PC-3 (cell line): ENCODE measurements at regions not wholly inside any gene's neighbourhood (a gene's known extent, or its start where the extent isn't known, plus 50 kb on each side); places are given as distances from the start of the nearest gene placed in this dataset.

ENCODE experiments used
- ATAC-seq: fragments of 200-7000 bp; cut with Tn5 transposase; 2 replicates; pipeline ENCODE4 v1.9.1; 2020; ENCODE audit warnings: mild to moderate bottlenecking, moderate library complexity
- BruUV-seq: library from RNA; stranded (reverse); fragments of 400-500 nt; replicated peaks from 2 replicates; lab custom pipeline; 2021; lab: Mats Ljungman, UMichigan
- CTCF ChIA-PET: fragments of 300-600 bp; sonication (Branson Sonifier 250); formaldehyde crosslinking; loops from one replicate; lab custom pipeline; 2022; ENCODE audit warnings: antibody characterized with exemption; lab: Charles Lee
- POLR2A ChIA-PET: fragments of 300-600 bp; sonication (Branson Sonifier 250); formaldehyde crosslinking; loops from one replicate; lab custom pipeline; 2022; ENCODE audit warnings: antibody characterized with exemption; ENCODE audit not compliant: unreplicated experiment; lab: Charles Lee
- DNase-seq: peaks from one replicate; pipeline ENCODE4 v3.0.0-alpha.2; 2015
- H2AFZ ChIP-seq: fragments of 300-600 bp; sonication (generic); 2 replicates; pipeline ENCODE4 v1.6.0; 2016; ENCODE audit warnings: antibody characterized with exemption, low read length
- H3F3A ChIP-seq: fragments of 300-600 bp; sonication (generic); one replicate; pipeline ENCODE4 v1.6.0; 2017; ENCODE audit warnings: antibody characterized with exemption, low read length, control low read depth, mild to moderate bottlenecking; ENCODE audit not compliant: unreplicated experiment
- H3K27ac ChIP-seq: fragments of 300-600 bp; sonication (generic); 2 replicates; pipeline ENCODE4 v1.5.1; 2016; ENCODE audit warnings: mild to moderate bottlenecking, low read length
- H3K27me3 ChIP-seq: fragments of 300-600 bp; sonication (generic); 2 replicates; pipeline ENCODE4 v1.6.1; 2016; ENCODE audit warnings: low read length, mixed read lengths
- H3K36me3 ChIP-seq: fragments of 300-600 bp; sonication (generic); 2 replicates; pipeline ENCODE4 v1.6.1; 2016; ENCODE audit warnings: low read depth, mixed run types, low read length, mixed read lengths
- H3K4me1 ChIP-seq: fragments of 300-600 bp; sonication (generic); 2 replicates; pipeline ENCODE4 v1.5.1; 2016; ENCODE audit warnings: low read length; ENCODE audit not compliant: insufficient read depth
- H3K4me2 ChIP-seq: fragments of 300-600 bp; sonication (generic); 2 replicates; pipeline ENCODE4 v1.6.0; 2016; ENCODE audit warnings: low read length
- H3K4me3 ChIP-seq: fragments of 300-600 bp; sonication (generic); 2 replicates; pipeline ENCODE4 v1.5.1; 2016; ENCODE audit warnings: mild to moderate bottlenecking, low read length, mixed read lengths
- H3K79me2 ChIP-seq: fragments of 300-600 bp; sonication (generic); 2 replicates; pipeline ENCODE4 v1.6.1; 2017; ENCODE audit warnings: low read length, mixed read lengths
- H3K9ac ChIP-seq: fragments of 300-600 bp; sonication (generic); 2 replicates; pipeline ENCODE4 v1.6.0; 2016; ENCODE audit warnings: mild to moderate bottlenecking, low read length
- H3K9me2 ChIP-seq: fragments of 300-600 bp; sonication (generic); replicated peaks from 2 replicates; pipeline ENCODE4 v1.6.1; 2016; ENCODE audit warnings: mixed run types, low read length, mixed read lengths
- H3K9me3 ChIP-seq: fragments of 300-600 bp; sonication (generic); 2 replicates; pipeline ENCODE4 v1.6.1; 2016; ENCODE audit warnings: low read length, mixed read lengths
- H4K20me1 ChIP-seq: fragments of 300-600 bp; sonication (generic); 2 replicates; pipeline ENCODE4 v1.6.1; 2016; ENCODE audit warnings: low read length, mixed read lengths
- EZH2 ChIP-seq: fragments of 300-600 bp; sonication (generic); IDR thresholded peaks from one replicate; pipeline ENCODE4 v1.6.1; 2017; ENCODE audit warnings: antibody characterized with exemption, mild to moderate bottlenecking, low read length; ENCODE audit not compliant: unreplicated experiment
- EZH2phosphoT487 ChIP-seq: fragments of 300-600 bp; sonication (generic); IDR thresholded peaks from 2 replicates; pipeline ENCODE4 v1.6.1; 2018; ENCODE audit warnings: mild to moderate bottlenecking, antibody characterized with exemption, low read length, borderline replicate concordance
- intact Hi-C: fragments of 100-400 bp; cut with micrococcal nuclease; formaldehyde crosslinking; loops from 2 replicates; pipeline ENCODE4 v1.9.0; 2023
- TF ChIP-seq, protein P1 (sequence below): fragments of 300-600 bp; sonication (generic); conservative IDR thresholded peaks from 2 replicates; pipeline ENCODE4 v1.5.1; 2017; ENCODE audit warnings: antibody characterized with exemption, low read depth, mild to moderate bottlenecking, low read length

DNA sequence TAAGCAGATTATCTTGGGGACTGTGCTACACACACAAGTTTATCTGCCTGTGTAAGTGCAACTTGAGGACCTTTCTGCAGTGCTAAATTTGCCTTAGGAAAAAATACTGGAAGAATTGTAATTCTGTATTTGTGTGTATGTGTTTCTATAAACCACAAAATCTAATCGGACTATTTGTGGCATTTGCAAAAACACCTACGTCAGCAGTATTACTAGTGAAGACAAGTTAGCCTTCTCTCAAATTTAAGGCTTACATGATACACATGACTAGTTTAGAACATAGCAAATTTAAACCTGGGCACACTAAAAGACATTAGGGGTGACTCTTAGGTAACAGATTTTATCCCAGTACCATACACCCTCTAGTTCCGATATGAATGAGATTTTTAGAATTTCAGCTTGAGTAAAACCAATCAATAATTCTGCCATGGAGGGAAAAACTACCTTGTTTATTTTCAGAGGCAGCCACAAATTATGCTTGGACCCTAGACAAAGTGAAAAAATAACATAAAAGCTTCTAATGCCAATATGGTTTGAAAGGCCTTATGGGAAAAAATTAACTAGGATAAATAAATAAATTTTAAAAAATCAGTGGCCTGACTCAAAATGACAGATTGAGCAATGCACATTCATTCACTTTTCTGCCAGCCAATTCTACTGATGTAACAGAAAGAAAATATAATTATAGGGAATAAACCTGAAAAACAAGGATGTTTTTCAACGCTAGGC, 176.4 kb downstream of the SNCA start:
- no peak for ATAC-seq
- no peaks in the 10 kb centered on the region for H3K79me2 ChIP-seq
- no peak for DNase-seq
- H3K36me3 ChIP-seq, result no peaks in the 10 kb centered on the region
- H3K4me2 ChIP-seq, result no peak overlapping the region
- no peak overlapping the region for H3K9ac ChIP-seq
- no peaks in the 10 kb centered on the region for H3K4me1 ChIP-seq
- H3K9me2 ChIP-seq, result no peaks in the 10 kb centered on the region
- H3K27me3 ChIP-seq, result peaks cover 28% of the 10 kb centered on the region
- TF ChIP-seq, protein P1, sequence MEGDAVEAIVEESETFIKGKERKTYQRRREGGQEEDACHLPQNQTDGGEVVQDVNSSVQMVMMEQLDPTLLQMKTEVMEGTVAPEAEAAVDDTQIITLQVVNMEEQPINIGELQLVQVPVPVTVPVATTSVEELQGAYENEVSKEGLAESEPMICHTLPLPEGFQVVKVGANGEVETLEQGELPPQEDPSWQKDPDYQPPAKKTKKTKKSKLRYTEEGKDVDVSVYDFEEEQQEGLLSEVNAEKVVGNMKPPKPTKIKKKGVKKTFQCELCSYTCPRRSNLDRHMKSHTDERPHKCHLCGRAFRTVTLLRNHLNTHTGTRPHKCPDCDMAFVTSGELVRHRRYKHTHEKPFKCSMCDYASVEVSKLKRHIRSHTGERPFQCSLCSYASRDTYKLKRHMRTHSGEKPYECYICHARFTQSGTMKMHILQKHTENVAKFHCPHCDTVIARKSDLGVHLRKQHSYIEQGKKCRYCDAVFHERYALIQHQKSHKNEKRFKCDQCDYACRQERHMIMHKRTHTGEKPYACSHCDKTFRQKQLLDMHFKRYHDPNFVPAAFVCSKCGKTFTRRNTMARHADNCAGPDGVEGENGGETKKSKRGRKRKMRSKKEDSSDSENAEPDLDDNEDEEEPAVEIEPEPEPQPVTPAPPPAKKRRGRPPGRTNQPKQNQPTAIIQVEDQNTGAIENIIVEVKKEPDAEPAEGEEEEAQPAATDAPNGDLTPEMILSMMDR, result no peak
- TF ChIP-seq EZH2 (no peak), EZH2phosphoT487 (no peak)
- no peak overlapping the region for H3K27ac ChIP-seq
- H2AFZ ChIP-seq, result no peak overlapping the region
- no peak overlapping the region for H3K4me3 ChIP-seq
- no peaks in the 10 kb centered on the region for H3K9me3 ChIP-seq
- ChIA-PET POLR2A (no interaction called here), CTCF (no interaction called here)
- BruUV-seq, result no TSS peak
- no peaks in the 10 kb centered on the region for H4K20me1 ChIP-seq
- intact Hi-C loops, result no loop called here
- H3F3A ChIP-seq, result no peaks in the 10 kb centered on the region

GRCh38 chr4:89658701-89659024, 178.3 kb downstream of the SNCA start:
- CTCF ChIA-PET, result no interaction called here
- Histone ChIP-seq H3K27ac (no peak overlapping the region), H4K20me1 (no peaks in the 10 kb centered on the region), H3K4me2 (no peak overlapping the region), H2AFZ (no peak overlapping the region), H3K36me3 (no peaks in the 10 kb centered on the region), H3K9me3 (no peaks in the 10 kb centered on the region), H3K9ac (no peak overlapping the region), H3K79me2 (no peaks in the 10 kb centered on the region), H3K4me1 (no peaks in the 10 kb centered on the region), H3K9me2 (no peaks in the 10 kb centered on the region), H3F3A (no peaks in the 10 kb centered on the region), H3K4me3 (no peak overlapping the region), H3K27me3 (peaks cover 31% of the 10 kb centered on the region)
- POLR2A ChIA-PET, result no interaction called here
- no peak for TF ChIP-seq EZH2
- TF ChIP-seq EZH2phosphoT487, result no peak
- TF ChIP-seq, protein P1, result no peak
- no TSS peak for BruUV-seq
- ATAC-seq, result no peak
- intact Hi-C loops, result loop anchor here (5.0 kb wide), 2 partner anchors 144 to 209 kb away; no protein-coding TSS in a partner anchor
- DNase-seq, result no peak

DNA sequence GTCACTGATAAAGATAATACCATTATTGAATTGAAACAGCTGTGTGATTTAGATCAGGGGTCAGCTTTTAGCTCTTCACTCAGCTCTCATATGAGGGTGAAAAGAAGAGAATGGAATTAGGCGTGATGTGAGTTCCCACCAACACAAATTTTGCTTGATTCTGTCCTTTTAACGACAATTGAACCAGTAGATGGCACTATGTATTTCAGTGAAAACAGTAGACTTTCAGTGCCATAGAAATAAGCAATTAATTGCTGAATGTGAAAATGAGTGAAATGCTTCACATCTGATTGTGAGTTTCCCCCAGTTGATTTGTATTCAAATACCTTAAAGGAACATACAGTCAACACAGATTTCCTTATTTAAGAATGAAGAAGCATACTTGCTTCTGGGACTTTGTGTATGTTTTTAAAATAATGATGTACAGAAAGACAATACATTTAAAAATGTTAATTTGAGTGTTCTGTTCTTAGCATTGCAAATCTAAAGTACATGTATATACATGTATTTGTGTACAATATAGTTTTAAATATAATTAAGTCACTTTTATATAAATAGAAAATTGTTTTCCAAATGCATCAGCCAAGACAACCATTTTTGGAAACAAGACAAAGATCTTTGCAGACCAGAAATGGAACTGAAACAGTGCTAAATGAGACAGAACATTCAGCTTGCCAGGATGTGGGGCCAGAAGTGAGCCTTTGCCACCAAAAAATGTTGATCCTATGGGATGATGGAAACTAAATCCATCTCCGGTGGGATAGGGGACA, 178.8 kb downstream of the SNCA start:
- H3K4me3 ChIP-seq, result no peak overlapping the region
- no peaks in the 10 kb centered on the region for H3K9me2 ChIP-seq
- H3K79me2 ChIP-seq, result no peaks in the 10 kb centered on the region
- ATAC-seq, result no peak; the same call in 1 of the 2 replicates
- H3K27ac ChIP-seq, result no peak overlapping the region
- no TSS peak for BruUV-seq
- no peaks in the 10 kb centered on the region for H3K4me1 ChIP-seq
- DNase-seq, result peak; percentile 29
- no peaks in the 10 kb centered on the region for H3K36me3 ChIP-seq
- TF ChIP-seq, protein P1, result peak; percentile 52; the same call in 1 of the 2 replicates
- no peak for TF ChIP-seq EZH2
- ChIA-PET POLR2A (no interaction called here), CTCF (no interaction called here)
- H3F3A ChIP-seq, result no peaks in the 10 kb centered on the region
- no peak overlapping the region for H3K9ac ChIP-seq
- no peaks in the 10 kb centered on the region for H4K20me1 ChIP-seq
- H3K27me3 ChIP-seq, result peaks cover 31% of the 10 kb centered on the region
- intact Hi-C loops, result loop anchor here (2.0 to 5.0 kb wide), 3 partner anchors 144 to 243 kb away; no protein-coding TSS in a partner anchor
- no peak overlapping the region for H3K4me2 ChIP-seq
- H2AFZ ChIP-seq, result no peak overlapping the region
- H3K9me3 ChIP-seq, result no peaks in the 10 kb centered on the region
